LNCAP (cell line): ENCODE measurements at regions not wholly inside any gene's neighbourhood (a gene's known extent, or its start where the extent isn't known, plus 50 kb on each side); places are given as distances from the start of the nearest gene placed in this dataset.

Experiments
- TF ChIP-seq, protein P1 (sequence below): fragments of 450-650 bp; IDR thresholded peaks from 2 replicates; pipeline ENCODE4 v1.5.1; 2017; ENCODE audit warnings: mild to moderate bottlenecking

DNA sequence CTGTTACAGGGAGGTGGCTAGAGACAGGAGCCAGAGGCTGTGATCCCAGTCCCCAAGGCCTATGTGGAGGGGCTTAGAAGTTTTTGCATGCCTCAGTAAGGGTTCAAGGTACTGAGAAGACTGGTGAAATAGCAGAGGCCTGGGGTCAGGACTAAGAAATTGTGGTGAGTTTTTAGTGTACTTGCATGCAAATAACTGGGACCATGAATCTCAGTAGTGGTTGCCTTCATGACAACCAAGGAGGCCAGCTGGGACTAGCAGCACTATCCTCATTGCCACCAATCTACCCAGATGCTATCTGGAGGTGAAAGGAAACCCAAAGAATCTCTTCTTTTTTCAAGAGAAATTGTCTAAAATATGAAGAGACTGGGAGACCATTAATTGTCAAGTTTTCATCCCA is 395.1 kb downstream of the CETN3 start:
- TF ChIP-seq, protein P1, sequence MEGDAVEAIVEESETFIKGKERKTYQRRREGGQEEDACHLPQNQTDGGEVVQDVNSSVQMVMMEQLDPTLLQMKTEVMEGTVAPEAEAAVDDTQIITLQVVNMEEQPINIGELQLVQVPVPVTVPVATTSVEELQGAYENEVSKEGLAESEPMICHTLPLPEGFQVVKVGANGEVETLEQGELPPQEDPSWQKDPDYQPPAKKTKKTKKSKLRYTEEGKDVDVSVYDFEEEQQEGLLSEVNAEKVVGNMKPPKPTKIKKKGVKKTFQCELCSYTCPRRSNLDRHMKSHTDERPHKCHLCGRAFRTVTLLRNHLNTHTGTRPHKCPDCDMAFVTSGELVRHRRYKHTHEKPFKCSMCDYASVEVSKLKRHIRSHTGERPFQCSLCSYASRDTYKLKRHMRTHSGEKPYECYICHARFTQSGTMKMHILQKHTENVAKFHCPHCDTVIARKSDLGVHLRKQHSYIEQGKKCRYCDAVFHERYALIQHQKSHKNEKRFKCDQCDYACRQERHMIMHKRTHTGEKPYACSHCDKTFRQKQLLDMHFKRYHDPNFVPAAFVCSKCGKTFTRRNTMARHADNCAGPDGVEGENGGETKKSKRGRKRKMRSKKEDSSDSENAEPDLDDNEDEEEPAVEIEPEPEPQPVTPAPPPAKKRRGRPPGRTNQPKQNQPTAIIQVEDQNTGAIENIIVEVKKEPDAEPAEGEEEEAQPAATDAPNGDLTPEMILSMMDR, result no peak

DNA sequence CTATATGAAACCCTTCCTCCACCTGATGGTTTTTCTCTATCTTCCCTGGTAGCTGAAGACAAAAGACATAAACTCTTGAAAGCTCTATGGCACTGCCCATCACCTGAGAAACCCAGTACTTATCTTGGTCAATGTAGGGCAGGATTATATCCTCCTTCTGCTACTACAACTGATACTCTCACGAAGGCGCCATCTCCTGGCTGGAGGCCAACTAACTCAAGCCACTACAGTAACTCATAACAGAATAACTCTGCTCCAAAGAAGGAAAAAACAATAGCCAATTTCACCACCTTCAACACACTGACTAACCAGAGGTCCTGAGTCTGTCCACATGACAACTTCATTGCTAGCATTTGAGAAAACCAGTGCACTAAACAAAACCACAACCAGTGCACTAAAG is 409.2 kb downstream of the CETN3 start:
- TF ChIP-seq, protein P1, result no peak

DNA sequence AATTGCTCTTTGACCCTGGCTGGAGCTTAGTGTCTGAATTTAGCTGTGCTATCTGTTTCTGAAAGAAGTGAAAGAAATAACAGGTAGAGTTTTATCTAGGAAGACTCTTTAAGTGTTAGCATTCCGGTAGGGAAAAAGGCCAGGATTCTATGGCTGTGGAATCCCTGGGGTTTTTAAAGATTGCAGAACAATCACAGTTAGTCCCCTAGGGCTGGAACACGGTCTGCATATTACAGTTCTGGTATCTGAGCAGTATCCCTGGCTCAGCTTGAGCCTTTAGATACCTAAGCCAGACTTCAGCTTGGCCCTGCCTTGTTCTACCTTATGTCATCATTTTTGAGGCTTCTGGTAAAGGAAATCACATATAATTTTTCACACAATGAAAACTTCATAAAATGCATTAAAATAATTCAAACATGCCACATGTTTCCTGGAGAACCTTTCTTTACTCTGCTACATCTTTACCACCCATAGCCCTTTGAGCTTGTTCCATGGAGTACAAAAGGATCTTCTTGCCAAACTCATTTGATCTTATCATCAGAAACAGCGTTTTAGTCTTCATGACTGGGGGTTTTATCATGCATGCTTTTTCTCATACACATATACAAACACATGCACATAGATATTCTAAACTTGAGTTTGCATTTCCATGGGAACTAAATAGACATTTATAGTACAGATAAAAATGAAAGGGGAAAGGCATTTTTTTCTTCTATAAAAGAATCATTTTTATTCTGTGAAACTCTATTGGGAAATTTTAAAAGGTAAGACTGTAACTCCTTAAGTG is 410.8 kb downstream of the CETN3 start:
- TF ChIP-seq, protein P1, result no peak

DNA sequence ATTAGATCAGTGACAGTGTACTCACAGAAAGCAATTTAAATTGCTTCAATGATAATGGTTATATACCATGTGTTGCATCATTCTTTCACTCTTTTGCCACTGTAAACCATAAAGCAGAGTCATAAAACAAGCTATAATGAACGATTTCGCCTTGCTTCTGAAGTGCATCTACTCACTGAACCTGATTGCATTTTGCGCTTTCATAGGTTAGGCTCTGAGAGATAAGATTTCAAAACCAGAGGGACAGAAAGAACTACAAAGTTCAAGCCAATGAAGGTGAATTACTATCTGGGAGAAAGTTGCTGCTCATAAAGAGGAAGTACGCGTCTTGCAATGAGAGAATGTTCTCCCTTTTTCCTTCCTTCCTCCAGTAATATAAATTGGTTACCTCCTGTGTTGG is 412.7 kb downstream of the CETN3 start:
- TF ChIP-seq, protein P1, result no peak

DNA sequence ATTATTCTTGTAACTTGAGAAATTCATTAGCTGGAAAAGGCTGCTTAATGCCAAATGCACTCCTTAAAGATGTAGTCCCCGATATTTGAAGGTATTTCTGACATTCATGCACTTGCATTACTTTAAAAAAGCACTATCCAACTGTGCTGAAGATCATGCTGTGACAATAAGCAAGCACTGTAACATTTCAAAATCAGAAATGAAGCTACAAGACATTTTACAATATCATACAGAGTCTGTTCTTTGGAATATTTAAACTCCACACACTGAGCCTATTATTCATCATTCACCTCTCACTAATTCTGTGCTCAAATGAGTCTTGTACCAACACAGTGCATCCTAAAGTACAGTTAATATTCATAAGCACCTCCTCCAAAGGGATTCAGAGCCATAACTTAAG is 413.2 kb downstream of the CETN3 start:
- TF ChIP-seq, protein P1, result no peak

DNA sequence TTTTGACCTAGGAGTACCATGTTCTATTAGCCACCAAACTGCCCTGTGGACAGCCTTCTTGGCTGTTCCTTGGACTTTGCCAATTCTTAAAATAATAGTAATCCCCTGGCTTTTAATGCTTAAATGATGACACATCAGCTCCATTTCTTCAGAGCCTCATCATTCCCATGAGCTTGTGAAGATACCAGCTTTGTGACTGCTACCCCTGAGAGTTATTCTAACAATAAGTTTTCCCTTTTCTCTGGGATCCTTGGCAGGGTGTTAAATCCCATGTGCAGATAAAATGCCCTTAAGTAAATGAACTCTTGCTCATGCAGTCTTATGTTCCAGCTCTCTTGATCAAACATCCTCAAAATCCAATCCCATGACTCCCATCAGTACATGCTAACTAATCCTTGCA is 415.3 kb downstream of the CETN3 start:
- TF ChIP-seq, protein P1, result no peak

DNA sequence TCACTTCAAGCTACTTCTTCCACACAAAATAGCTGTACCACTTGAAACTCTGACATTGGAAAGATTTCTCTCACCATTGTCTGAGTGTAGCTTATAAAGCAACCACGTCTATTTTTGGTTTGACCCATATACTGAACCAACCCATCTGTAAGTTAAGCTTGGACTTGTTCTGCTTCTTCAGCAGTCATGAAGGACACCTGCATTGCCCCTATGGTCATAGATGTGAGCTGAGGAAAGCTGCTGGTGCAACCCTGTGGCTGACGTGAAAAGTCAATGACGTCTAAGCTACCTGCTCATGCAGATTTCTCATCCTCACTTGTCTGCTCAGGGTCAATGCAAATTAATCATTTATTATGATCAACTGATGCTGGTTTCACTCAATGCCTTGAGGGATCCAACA is 417.4 kb downstream of the CETN3 start:
- TF ChIP-seq, protein P1, result no peak

DNA sequence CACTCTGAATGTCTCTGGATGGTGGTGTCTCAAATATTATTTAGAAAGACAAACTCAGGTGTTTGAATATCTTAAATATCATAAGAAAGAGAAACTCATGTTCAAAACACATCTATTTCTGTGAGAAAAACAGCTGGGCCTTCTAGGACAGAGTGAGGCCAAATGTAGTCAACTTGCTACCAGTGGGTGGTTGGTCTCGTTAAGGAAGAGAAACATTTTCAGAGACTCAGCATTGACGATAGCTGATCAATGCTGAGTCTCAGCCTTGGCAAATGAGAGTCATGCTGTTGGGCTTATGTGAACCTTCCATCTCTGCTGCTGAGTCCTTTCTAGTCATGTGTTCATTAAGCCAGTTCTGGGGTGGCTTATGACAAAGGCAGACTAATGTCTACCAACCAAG is 418.0 kb downstream of the CETN3 start:
- TF ChIP-seq, protein P1, result no peak
